GM19467 (cell line): ENCODE measurements at regions not wholly inside any gene's neighbourhood (a gene's known extent, or its start where the extent isn't known, plus 50 kb on each side); places are given as distances from the start of the nearest gene placed in this dataset.
"Not testable (repeated sequence)": the region's sequence is repeated elsewhere in the genome, so short reads cannot be mapped to it uniquely, and the experiment has no call there.

Experiments
- ATAC-seq: cut with Tn5 transposase; IDR thresholded peaks from one replicate; pipeline ENCODE4 v1.9.1; 2021; ENCODE audit warnings: mild to moderate bottlenecking, moderate library complexity; ENCODE audit not compliant: unreplicated experiment

- ATAC-seq = not testable (repeated sequence)
Observed at GRCh38 chr15:31647337-31647826, 320.7 kb downstream of the KLF13 start.

DNA sequence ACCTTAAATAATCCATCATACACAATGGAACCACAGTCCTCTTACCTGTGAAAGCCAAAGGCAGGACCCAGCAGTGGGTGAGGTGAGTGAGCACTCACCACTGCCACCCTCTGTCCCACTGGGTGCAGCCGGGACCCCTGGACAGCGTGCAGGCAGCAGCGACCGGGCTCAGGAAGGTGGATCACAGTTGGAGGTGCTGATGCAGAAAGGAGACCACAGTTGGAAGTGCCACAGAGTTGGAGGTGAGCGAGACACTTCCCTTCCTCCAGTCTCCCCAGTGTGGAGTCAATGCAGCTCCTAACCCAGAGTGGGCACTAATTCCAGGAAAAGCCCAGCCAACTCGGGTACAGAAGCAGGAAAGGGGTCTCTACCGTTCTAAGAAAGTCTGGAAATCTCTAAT, 323.0 kb downstream of the KLF13 start:
- ATAC-seq = not testable (repeated sequence)

GRCh38 chr15:31650055-31650701, 323.5 kb downstream of the KLF13 start:
- not testable (repeated sequence) for ATAC-seq

DNA sequence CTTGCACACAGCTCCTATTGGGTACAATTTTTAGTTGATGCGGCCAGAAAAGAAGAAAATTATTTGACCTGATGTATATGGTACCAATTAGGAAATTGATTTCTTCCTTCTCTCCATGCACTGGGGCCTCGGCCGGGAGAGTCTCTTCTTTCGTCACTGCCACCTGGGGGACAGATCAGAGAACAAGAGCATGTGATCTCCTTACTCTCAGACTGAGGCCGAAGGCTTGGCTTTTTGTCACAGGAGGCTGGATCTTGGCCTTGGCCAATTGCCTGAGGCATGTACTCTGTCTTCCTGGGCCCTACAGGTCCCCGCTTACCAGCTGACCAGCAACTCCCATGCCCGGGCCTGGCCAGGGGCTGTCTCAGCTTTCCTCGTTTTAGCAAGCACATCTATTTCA, 330.3 kb downstream of the KLF13 start:
- ATAC-seq = not testable (repeated sequence)

- ATAC-seq = no peak
Observed at GRCh38 chr15:31660816-31661215, 334.2 kb downstream of the KLF13 start.

DNA sequence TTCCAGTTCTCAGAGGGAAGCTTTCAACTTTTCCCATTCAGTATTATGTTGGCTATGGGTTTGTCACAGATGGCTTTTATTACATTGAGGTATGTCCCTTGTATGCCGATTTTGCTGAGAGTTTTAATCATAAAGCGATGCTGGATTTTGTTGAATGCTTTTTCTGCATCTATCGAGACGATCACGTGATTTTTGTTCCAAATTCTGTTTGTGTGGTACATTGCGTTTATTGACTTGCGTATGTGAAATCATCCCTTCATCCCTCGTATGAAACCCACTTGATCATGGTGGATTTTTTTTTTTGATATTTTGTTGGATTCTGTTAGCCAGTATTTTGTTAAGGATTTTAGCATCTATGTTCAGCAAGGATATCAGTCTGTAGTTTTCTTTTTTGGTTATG, 339.1 kb downstream of the KLF13 start:
- not testable (repeated sequence) for ATAC-seq

GRCh38 chr15:31669158-31669908, 342.7 kb downstream of the KLF13 start:
- ATAC-seq = not testable (repeated sequence)

GRCh38 chr15:31673263-31673662, 346.6 kb downstream of the KLF13 start:
- not testable (repeated sequence) for ATAC-seq

GRCh38 chr15:31681529-31682259, 348.6 kb upstream of the CHRNA7 start:
- not testable (repeated sequence) for ATAC-seq

DNA sequence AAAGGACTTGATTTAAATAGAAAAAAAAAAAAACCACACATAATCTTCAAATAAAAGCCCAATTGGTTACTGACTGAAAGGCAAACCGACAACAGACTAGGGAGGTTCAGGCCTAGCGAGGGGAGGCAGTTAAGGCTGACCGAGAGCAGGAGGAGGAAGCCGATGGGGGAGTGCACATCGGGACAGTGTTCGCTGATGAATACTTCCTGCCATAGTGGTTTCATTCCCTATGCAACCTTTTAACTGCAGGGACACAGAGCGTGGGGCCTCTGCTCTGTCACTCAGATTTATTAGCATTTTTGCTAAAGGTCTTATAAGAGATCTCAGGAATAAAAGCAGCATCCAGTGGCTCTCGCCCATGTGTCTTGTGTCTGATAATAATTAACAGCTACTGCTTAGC, 343.2 kb upstream of the CHRNA7 start:
- peak; percentile 73 for ATAC-seq

- not testable (repeated sequence) for ATAC-seq
Observed at GRCh38 chr15:31696509-31696908, 333.8 kb upstream of the CHRNA7 start.

- ATAC-seq = not testable (repeated sequence)
Observed at GRCh38 chr15:31705076-31705678, 325.1 kb upstream of the CHRNA7 start.

- peak; percentile 47 for ATAC-seq
Observed at GRCh38 chr15:31707944-31708702, 322.2 kb upstream of the CHRNA7 start.

- ATAC-seq = peak; percentile 55
Observed at GRCh38 chr15:31708703-31709327, 321.5 kb upstream of the CHRNA7 start.

DNA sequence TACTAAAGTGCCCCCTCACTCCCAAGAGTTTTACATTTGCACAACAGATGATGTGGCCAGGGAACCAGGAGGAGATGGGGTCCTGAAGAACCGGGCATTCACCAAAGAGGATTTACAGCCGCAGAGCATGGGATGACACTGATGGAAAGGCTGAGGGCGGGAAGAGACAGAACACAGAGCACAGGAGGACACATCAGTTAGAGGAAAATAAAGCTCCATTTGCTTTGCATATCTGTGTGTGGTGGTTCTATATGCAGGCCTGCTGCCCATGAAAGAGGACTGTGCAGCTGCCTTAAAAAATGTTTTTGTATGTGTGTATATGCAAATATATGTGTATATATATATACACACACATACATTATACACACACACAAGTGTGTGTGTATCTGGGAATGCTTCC, 320.8 kb upstream of the CHRNA7 start:
- ATAC-seq = not testable (repeated sequence)

DNA sequence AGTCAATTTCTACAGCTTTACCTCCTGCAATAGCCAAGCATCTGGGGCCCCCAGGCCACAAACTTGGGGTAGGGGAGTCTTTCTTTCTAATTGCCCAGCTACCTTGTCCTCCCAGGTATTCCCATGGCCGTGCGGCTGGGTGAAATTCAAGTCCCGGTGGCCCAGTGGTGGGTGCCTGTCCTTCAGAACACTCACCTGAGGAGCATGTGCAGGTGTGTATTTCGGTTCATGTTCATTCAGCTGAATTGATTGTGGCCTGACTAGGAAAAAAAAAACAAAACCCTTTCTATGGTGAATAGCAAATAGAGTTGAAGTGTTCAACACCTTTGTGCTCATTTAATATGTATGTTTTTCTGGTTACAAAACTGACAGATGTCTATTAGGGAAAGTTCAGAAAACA, 319.5 kb upstream of the CHRNA7 start:
- not testable (repeated sequence) for ATAC-seq

- not testable (repeated sequence) for ATAC-seq
Observed at GRCh38 chr15:31715208-31715607, 315.1 kb upstream of the CHRNA7 start.

- not testable (repeated sequence) for ATAC-seq
Observed at GRCh38 chr15:31718625-31719024, 311.7 kb upstream of the CHRNA7 start.

DNA sequence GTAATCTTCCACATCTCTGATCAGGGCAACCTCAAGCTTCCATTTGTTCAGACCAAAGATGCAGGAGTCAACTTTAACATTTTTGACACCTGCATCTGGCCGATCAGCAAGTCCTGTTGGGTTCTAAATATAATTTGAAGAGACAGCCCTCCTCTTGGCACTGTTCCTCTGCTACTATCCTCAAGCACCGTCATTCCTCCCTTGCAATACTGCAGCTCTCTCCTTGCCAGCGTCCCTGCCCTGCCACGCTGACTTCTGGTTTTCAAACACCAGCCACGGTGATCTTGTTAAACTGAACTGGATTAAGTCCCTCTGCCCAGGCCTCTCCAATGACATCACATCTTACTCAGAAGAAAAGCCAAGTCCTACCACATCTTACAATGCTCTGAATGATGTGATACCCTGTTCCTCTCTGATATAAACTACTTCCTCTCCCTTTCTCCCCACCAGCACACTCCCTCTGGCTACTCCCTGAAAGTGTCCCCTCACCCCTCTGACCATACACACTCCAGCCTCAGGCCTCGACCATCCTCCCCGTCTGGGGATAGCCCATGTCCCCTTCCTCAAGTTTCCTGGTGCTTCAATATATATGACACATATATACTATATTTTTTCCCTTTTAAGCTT, 310.8 kb upstream of the CHRNA7 start:
- not testable (repeated sequence) for ATAC-seq
